Heart left ventricle (tissue), 13 donors: ENCODE measurements at regions not wholly inside any gene's neighbourhood (a gene's known extent, or its start where the extent isn't known, plus 50 kb on each side); places are given as distances from the start of the nearest gene placed in this dataset.

Experiments used
- CTCF ChIP-seq, 12 donors: fragments of 200-600 bp; sonication (generic) in 4 of 12; IDR thresholded peaks; one replicate each; pipeline versions ENCODE4 v1.5.0 to v1.8.0; 2018 to 2022; ENCODE audit warnings: antibody characterized with exemption in 12 of 12, mild to moderate bottlenecking in 5 of 12
- POLR2A ChIP-seq, 2 donors: fragments of 450-650 bp; IDR thresholded peaks; one replicate each; pipeline ENCODE4 v1.6.1; 2017; ENCODE audit warnings: antibody characterized with exemption in 2 of 2, mild to moderate bottlenecking in 2 of 2, moderate library complexity in 2 of 2
- donor health status: ischemic (EF 13 %, LVEDD 7.1; RV severe dilation, severe dysfunction).
- donor health status: DM: no; HTN: yes; CAD: no.
- donor health status: DM: no; HTN: no; CAD: no.
- donor health status: ischemic (EF 25% LVEDD 6.9; RV normal size, moderate dysfunction).
- donor health status: ischemic (EF 25% LVEDD 5.7; RV mildly dilated, moderate dysfunction).
- donor health status: ischemic (EF 35%, LVEDD 5.7; RV mildly dilated, moderate dysfunction).
- donor health status: nonischemic (EF 11% LVEDD 7.7; RV severe dilation, severe dysfunction).
- donor health status: DM: yes; HTN: yes; CAD: no.
- donor health status: PGD.
- donor health status: ischemic (EF 29% LVEDD 5.4; RV normal size, mild dysfunction).
- donor health status: nonischemic (EF 23%, LVEDD 6.1; RV moderate dilation, normal function).

- TF ChIP-seq CTCF (IDR thresholded peaks at IDR 0.05) = no peak
- no peak for TF ChIP-seq POLR2A (IDR thresholded peaks at IDR 0.05)
Measured at GRCh38 chr14:38735005-38735404, 368.0 kb downstream of the SEC23A start.
